ENCODE measurements at regions not wholly inside any gene's neighbourhood (a gene's known extent, or its start where the extent isn't known, plus 50 kb on each side); places are given as distances from the start of the nearest gene placed in this dataset.

DNA sequence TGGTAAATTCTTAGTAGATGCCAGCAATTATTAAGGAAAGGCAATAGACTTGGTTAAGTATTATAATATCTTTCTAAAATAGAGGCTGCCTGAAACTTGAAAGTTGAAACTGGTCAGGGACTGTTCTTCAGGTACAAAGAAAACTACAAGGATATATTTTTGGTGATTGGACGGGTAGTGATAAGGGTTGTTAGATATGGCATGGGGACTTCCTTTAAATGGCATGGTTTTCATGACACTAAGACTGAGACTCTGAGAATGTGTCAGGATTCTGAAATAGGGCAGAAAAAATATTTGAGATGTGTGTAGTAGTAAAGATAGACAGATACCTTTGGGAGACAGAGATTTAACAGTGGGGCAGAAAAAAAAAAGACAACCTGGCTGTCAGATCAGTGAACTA, 108.4 kb upstream of the SLC5A12 start:
- Mint-ChIP-seq H3K4me3 (no peak overlapping the region), H3K9me3 (peaks cover 3% of the 10 kb centered on the region), H3K27ac (no peak overlapping the region), H3K36me3 (ENCODE audit: low read depth) (peaks cover 3% of the 10 kb centered on the region), H3K4me1 (ENCODE audit: low read depth) (peaks cover 18% of the 10 kb centered on the region), H3K27me3 (ENCODE audit: insufficient read depth) (no peaks in the 10 kb centered on the region)
- TF ChIP-seq, protein P1, sequence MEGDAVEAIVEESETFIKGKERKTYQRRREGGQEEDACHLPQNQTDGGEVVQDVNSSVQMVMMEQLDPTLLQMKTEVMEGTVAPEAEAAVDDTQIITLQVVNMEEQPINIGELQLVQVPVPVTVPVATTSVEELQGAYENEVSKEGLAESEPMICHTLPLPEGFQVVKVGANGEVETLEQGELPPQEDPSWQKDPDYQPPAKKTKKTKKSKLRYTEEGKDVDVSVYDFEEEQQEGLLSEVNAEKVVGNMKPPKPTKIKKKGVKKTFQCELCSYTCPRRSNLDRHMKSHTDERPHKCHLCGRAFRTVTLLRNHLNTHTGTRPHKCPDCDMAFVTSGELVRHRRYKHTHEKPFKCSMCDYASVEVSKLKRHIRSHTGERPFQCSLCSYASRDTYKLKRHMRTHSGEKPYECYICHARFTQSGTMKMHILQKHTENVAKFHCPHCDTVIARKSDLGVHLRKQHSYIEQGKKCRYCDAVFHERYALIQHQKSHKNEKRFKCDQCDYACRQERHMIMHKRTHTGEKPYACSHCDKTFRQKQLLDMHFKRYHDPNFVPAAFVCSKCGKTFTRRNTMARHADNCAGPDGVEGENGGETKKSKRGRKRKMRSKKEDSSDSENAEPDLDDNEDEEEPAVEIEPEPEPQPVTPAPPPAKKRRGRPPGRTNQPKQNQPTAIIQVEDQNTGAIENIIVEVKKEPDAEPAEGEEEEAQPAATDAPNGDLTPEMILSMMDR (IDR thresholded peaks at IDR 0.05) = no peak
- DNase-seq = no peak

DNA sequence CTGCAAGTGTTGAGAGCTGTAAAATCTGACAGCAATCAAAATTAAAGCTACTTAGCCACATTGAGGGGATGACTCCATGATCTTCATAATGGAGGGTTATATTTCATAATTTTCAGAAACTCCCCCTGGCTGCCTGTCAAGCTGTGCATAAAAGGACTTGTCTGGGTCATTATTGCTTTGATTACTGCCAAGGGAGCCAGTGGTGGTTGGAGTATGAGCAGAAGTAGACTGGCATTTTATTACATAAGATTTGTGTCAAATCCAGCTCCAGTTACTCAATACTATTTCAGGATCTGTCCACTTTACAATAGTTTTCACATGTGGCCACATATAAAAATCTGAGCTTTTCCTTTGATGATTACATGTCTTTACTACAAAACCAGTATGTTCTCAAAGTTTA, 108.9 kb upstream of the SLC5A12 start:
- no peak overlapping the region for H3K27ac Mint-ChIP-seq
- no peak for DNase-seq
- peaks cover 18% of the 10 kb centered on the region for H3K4me1 Mint-ChIP-seq (ENCODE audit: low read depth)
- no peaks in the 10 kb centered on the region for H3K9me3 Mint-ChIP-seq
- H3K4me3 Mint-ChIP-seq = no peak overlapping the region
- H3K36me3 Mint-ChIP-seq (ENCODE audit: low read depth) = no peaks in the 10 kb centered on the region
- TF ChIP-seq, protein P1 (IDR thresholded peaks at IDR 0.05) = no peak
- H3K27me3 Mint-ChIP-seq (ENCODE audit: insufficient read depth) = no peaks in the 10 kb centered on the region

DNA sequence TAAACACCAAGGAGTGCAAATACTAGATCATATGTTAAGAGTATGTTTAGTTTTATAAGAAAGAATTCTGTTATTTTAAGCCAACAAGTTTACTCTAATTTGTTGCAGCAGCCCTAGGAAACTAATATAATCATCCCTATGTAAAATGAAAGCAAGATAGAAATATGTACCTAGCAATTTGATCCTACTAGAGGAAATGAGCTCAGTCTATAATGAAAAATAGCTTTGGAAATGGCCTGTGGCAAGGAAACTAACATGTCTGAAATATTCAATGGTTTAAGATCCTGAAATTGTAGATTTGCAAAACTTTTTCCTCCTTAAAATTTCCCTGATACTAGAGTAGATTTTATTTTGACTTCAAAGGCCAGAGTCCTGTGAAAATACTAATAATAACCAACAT, 112.7 kb upstream of the SLC5A12 start:
- Mint-ChIP-seq H3K4me3 (no peak overlapping the region), H3K36me3 (ENCODE audit: low read depth) (peaks cover 5% of the 10 kb centered on the region; the same call in 1 of the 2 replicates), H3K9me3 (no peaks in the 10 kb centered on the region), H3K27ac (no peak overlapping the region), H3K27me3 (ENCODE audit: insufficient read depth) (no peaks in the 10 kb centered on the region), H3K4me1 (ENCODE audit: low read depth) (peaks cover 13% of the 10 kb centered on the region)
- TF ChIP-seq, protein P1 (IDR thresholded peaks at IDR 0.05) = no peak
- no peak for DNase-seq

DNA sequence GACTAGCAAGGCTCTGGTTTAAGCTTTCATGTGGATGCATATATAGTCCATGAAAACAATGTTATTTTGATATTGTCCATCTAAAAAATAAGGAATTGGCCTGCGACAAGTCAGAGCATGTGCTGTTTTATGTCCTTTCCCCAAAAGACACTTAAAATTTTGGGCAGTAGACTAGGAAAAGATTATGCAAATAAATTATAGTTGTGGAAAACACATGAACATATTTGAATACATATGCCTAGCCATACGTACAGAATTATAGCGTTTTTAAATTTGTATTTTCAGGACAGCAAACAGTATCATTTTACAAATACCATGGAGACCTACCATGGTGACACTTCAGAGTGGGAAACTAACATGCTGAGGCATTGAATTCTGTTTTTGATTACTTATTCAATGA, 113.8 kb upstream of the SLC5A12 start:
- H3K4me1 Mint-ChIP-seq (ENCODE audit: low read depth) = peaks cover 23% of the 10 kb centered on the region
- H3K9me3 Mint-ChIP-seq = peaks cover 4% of the 10 kb centered on the region; the same call in 1 of the 2 replicates
- H3K27ac Mint-ChIP-seq = no peak overlapping the region
- no peak for DNase-seq
- H3K4me3 Mint-ChIP-seq = no peak overlapping the region
- TF ChIP-seq, protein P1 (IDR thresholded peaks at IDR 0.05) = no peak
- peaks cover 10% of the 10 kb centered on the region; the same call in 1 of the 2 replicates for H3K36me3 Mint-ChIP-seq (ENCODE audit: low read depth)
- H3K27me3 Mint-ChIP-seq (ENCODE audit: insufficient read depth) = no peaks in the 10 kb centered on the region

DNA sequence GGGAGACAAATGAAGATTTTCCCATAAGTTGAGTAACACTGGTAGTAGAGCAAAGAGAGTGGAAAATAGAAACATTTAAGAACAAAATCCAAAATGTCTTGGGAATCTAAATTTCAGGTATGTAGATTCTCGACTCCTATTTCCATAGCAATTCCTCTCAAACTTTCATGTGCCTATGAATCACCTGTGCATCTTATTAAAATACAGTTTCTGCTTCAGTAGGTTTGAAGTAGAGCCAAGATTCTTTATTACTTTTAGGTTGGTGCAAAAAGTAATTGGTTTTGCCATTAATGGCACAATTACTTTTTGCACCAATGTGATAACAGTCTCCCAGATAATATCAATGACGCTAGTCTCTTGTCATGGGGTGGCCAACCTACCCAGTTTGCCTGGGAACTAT, 115.3 kb upstream of the SLC5A12 start:
- Mint-ChIP-seq H3K27ac (no peak overlapping the region), H3K4me3 (no peak overlapping the region), H3K36me3 (ENCODE audit: low read depth) (peaks cover 10% of the 10 kb centered on the region; the same call in 1 of the 2 replicates), H3K9me3 (peaks cover 4% of the 10 kb centered on the region; the same call in 1 of the 2 replicates), H3K27me3 (ENCODE audit: insufficient read depth) (no peaks in the 10 kb centered on the region), H3K4me1 (ENCODE audit: low read depth) (peaks cover 38% of the 10 kb centered on the region)
- TF ChIP-seq, protein P1 (IDR thresholded peaks at IDR 0.05) = no peak
- DNase-seq = no peak
